Neural progenitor cell (in vitro differentiated cells): ENCODE measurements at regions not wholly inside any gene's neighbourhood (a gene's known extent, or its start where the extent isn't known, plus 50 kb on each side); places are given as distances from the start of the nearest gene placed in this dataset.

Source experiments
- EZH2 ChIP-seq: fragments of 200-600 bp; sonication (generic); IDR thresholded peaks from 2 replicates; pipeline ENCODE4 v1.6.1; 2017; ENCODE audit warnings: antibody characterized with exemption, mild to moderate bottlenecking, moderate library complexity
- EZH2phosphoT487 ChIP-seq: fragments of 200-600 bp; sonication (generic); IDR thresholded peaks from 2 replicates; pipeline ENCODE4 v1.6.1; 2017; ENCODE audit warnings: antibody characterized with exemption
- TF ChIP-seq, protein P1 (sequence below): fragments of 200-600 bp; sonication (generic); IDR thresholded peaks from 2 replicates; pipeline ENCODE4 v1.5.1; 2017; ENCODE audit warnings: antibody characterized with exemption, mild to moderate bottlenecking

DNA sequence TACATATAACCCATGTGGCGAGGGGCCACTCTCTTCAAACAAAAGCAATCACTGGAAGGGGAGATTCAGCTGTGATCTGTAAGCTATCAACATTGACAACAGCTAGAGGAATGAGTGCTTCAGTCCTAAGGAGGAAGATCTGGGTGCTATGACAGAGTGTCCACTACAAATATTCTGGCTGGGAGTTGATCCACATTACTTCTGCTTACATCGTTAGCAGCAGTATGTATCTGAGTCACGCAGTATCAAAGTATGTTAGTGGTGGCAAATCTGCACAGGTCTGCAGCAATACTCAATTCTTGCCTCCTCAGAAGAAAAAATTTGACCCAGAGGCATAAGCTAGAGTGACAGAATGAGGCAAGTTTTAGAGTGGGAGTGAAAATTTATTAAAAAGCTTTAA is 267.0 kb downstream of the PTH2R start:
- TF ChIP-seq, protein P1, sequence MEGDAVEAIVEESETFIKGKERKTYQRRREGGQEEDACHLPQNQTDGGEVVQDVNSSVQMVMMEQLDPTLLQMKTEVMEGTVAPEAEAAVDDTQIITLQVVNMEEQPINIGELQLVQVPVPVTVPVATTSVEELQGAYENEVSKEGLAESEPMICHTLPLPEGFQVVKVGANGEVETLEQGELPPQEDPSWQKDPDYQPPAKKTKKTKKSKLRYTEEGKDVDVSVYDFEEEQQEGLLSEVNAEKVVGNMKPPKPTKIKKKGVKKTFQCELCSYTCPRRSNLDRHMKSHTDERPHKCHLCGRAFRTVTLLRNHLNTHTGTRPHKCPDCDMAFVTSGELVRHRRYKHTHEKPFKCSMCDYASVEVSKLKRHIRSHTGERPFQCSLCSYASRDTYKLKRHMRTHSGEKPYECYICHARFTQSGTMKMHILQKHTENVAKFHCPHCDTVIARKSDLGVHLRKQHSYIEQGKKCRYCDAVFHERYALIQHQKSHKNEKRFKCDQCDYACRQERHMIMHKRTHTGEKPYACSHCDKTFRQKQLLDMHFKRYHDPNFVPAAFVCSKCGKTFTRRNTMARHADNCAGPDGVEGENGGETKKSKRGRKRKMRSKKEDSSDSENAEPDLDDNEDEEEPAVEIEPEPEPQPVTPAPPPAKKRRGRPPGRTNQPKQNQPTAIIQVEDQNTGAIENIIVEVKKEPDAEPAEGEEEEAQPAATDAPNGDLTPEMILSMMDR, result no peak
- TF ChIP-seq EZH2 (no peak), EZH2phosphoT487 (no peak)
